K562 (cell line): ENCODE measurements at regions not wholly inside any gene's neighbourhood (a gene's known extent, or its start where the extent isn't known, plus 50 kb on each side); places are given as distances from the start of the nearest gene placed in this dataset.

Experiments
- ATAC-seq: fragments of 200-7000 bp; cut with Tn5 transposase; 3 replicates; pipeline ENCODE4 v1.9.1; 2020; ENCODE audit warnings: moderate library complexity
- BruUV-seq: library from RNA; stranded (reverse); fragments of 400-500 nt; replicated peaks from 2 replicates; lab custom pipeline; 2021; lab: Mats Ljungman, UMichigan
- CTCF ChIA-PET: fragments of 300-600 bp; formaldehyde crosslinking; extraction: SDS; loops from one replicate; lab custom pipeline; 2021; ENCODE audit warnings: low intra/inter-chr PET ratio; lab: Yijun Ruan, JAX
- POLR2A ChIA-PET: fragments of 300-600, 350-650 bp; sonication (Branson Sonifier 250); formaldehyde crosslinking; extraction: SDS; loops from one replicate; lab custom pipeline; 2021; ENCODE audit warnings: antibody characterized with exemption, inconsistent platforms; lab: Yijun Ruan, JAX
- DNase-seq, 4 experiments: peaks; one replicate each; pipeline versions ENCODE4 v3.0.0 to v3.0.0-alpha.2; 2011 to 2018; ENCODE audit warnings: low spot score in 3 of 4, mixed read lengths in 3 of 4; ENCODE audit errors: extremely low read depth in 1 of 4
- FAIRE-seq: peaks from 2 replicates; lab custom pipeline; 2011; peaks lifted over from hg19 to GRCh38; lab: Jason Lieb, UNC
- H2AFZ ChIP-seq: 2 replicates; pipeline ENCODE4 v1.6.0; 2011; ENCODE audit warnings: low read depth, low read length, control low read depth, inconsistent platforms
- H3K27ac ChIP-seq: fragments of 200-600 bp; 3 replicates; pipeline ENCODE4 v1.8.0; 2011; ENCODE audit warnings: low read depth, mild to moderate bottlenecking, control low read depth, inconsistent platforms, low read length, moderate library complexity, mixed read lengths; ENCODE audit errors: extremely low read depth
- H3K27me3 ChIP-seq, 2 experiments: fragments of 300-600 bp in 1 of 2; 2 replicates in 1 of 2; 3 replicates in 1 of 2; pipeline versions ENCODE4 v1.6.0 to v1.8.0; 2011; ENCODE audit warnings: inconsistent platforms in 2 of 2, low read length in 2 of 2, mild to moderate bottlenecking in 1 of 2, mixed read lengths in 1 of 2, moderate library complexity in 1 of 2; ENCODE audit not compliant: control insufficient read depth in 2 of 2, insufficient read depth in 2 of 2
- H3K36me3 ChIP-seq: fragments of 300-600 bp; 3 replicates; pipeline ENCODE4 v1.8.0; 2011; ENCODE audit warnings: mild to moderate bottlenecking, low read length, inconsistent platforms; ENCODE audit not compliant: control insufficient read depth, insufficient read depth
- H3K4me1 ChIP-seq, 2 experiments: fragments of 200-600 bp in 1 of 2; replicated peaks in 1 of 2; 2 replicates in 1 of 2; 3 replicates in 1 of 2; pipeline versions ENCODE4 v1.5.1 to v1.8.0; 2011; ENCODE audit warnings: inconsistent platforms in 2 of 2, low read length in 2 of 2, mild to moderate bottlenecking in 1 of 2, mixed read lengths in 1 of 2, moderate library complexity in 1 of 2; ENCODE audit not compliant: control insufficient read depth in 2 of 2, insufficient read depth in 2 of 2
- H3K4me2 ChIP-seq: 2 replicates; pipeline ENCODE4 v1.6.1; 2011; ENCODE audit warnings: low read length, control low read depth, inconsistent platforms, mixed read lengths; ENCODE audit not compliant: insufficient read depth
- H3K4me3 ChIP-seq: fragments of 200-600 bp; sonication (generic), shearing (Covaris generic); 2 replicates; pipeline ENCODE4 v1.5.1; 2016; ENCODE audit warnings: control low read depth, inconsistent platforms
- H3K79me2 ChIP-seq: fragments of 200-600 bp; 3 replicates; pipeline ENCODE4 v1.8.0; 2011; ENCODE audit warnings: low read length, inconsistent platforms; ENCODE audit not compliant: control insufficient read depth, insufficient read depth
- H3K9ac ChIP-seq, 2 experiments: 2 replicates each; pipeline versions ENCODE4 v1.6.0 to v1.6.1; 2011; ENCODE audit warnings: low read depth in 2 of 2, low read length in 2 of 2, control low read depth in 1 of 2, inconsistent platforms in 1 of 2, mild to moderate bottlenecking in 1 of 2, mixed read lengths in 1 of 2; ENCODE audit not compliant: insufficient read depth in 1 of 2
- H3K9me1 ChIP-seq: one replicate; pipeline ENCODE4 v1.6.0; 2011; ENCODE audit warnings: inconsistent platforms, mild to moderate bottlenecking, low read length, moderate library complexity; ENCODE audit not compliant: control insufficient read depth, insufficient read depth
- H3K9me3 ChIP-seq: replicated peaks from 2 replicates; pipeline ENCODE4 v1.5.1; 2011; ENCODE audit warnings: low read depth, low read length, inconsistent platforms; ENCODE audit not compliant: control insufficient read depth, insufficient read depth
- H4K20me1 ChIP-seq: replicated peaks from 2 replicates; pipeline ENCODE4 v1.6.1; 2011; ENCODE audit warnings: low read length, inconsistent platforms, mixed read lengths; ENCODE audit not compliant: control insufficient read depth, insufficient read depth
- BRD4 ChIP-seq: fragments of 200-600 bp; sonication (generic); IDR thresholded peaks from 2 replicates; pipeline ENCODE4 v1.6.1; 2017; ENCODE audit warnings: inconsistent platforms
- CHCHD3 ChIP-seq: fragments of 250-450 bp; sonication (Bioruptor Pico); IDR thresholded peaks from 2 replicates; pipeline ENCODE4 v2.1.2; 2022; ENCODE audit warnings: mild to moderate bottlenecking
- ILF3 ChIP-seq: fragments of 450-650 bp; IDR thresholded peaks from 2 replicates; pipeline ENCODE4 v1.6.1; 2018; ENCODE audit warnings: antibody characterized with exemption, mild to moderate bottlenecking, moderate library complexity, borderline replicate concordance
- L3MBTL2 ChIP-seq: fragments of 450-650 bp; IDR thresholded peaks from 2 replicates; pipeline ENCODE4 v1.6.1; 2016; ENCODE audit warnings: mild to moderate bottlenecking, moderate library complexity
- NR2C1 ChIP-seq, 2 experiments: fragments of 450-650 bp; IDR thresholded peaks; 2 replicates each; pipeline ENCODE4 v1.6.1; 2017; ENCODE audit warnings: mild to moderate bottlenecking in 2 of 2, antibody characterized with exemption in 1 of 2, inconsistent platforms in 1 of 2, missing compliant biosample characterization in 1 of 2, missing genetic modification characterization in 1 of 2
- PYGO2 ChIP-seq: fragments of 450-650 bp; IDR thresholded peaks from 2 replicates; pipeline ENCODE4 v1.6.1; 2016; ENCODE audit warnings: mild to moderate bottlenecking, missing genetic modification characterization, moderate library complexity, missing compliant biosample characterization
- SMARCA5 ChIP-seq: fragments of 450-650 bp; IDR thresholded peaks from 2 replicates; pipeline ENCODE4 v1.6.1; 2016
- THRA ChIP-seq: fragments of 450-650 bp; IDR thresholded peaks from 2 replicates; pipeline ENCODE4 v1.6.1; 2017; ENCODE audit warnings: mild to moderate bottlenecking, moderate library complexity
- ZNF140 ChIP-seq: fragments of 250-450 bp; sonication (Bioruptor Pico); IDR thresholded peaks from 2 replicates; pipeline ENCODE4 v1.8.0; 2021; ENCODE audit warnings: moderate library complexity, mild to moderate bottlenecking, inconsistent platforms
- ZNF143 ChIP-seq: sonication (generic); formaldehyde crosslinking; IDR thresholded peaks from 2 replicates; pipeline ENCODE4 v1.9.0; 2022; ENCODE audit warnings: mild to moderate bottlenecking, missing genetic modification reagents
- ZNF239 ChIP-seq: fragments of 250-450 bp; sonication (Bioruptor Pico); IDR thresholded peaks from 2 replicates; pipeline ENCODE4 v1.4.0; 2020; ENCODE audit warnings: mild to moderate bottlenecking
- ZNF592 ChIP-seq: fragments of 450-650 bp; IDR thresholded peaks from 2 replicates; pipeline ENCODE4 v1.6.1; 2017; ENCODE audit warnings: antibody characterized with exemption, mild to moderate bottlenecking
- WGBS: fragments of 100-300 bp; shearing (Covaris generic); methylation state at CpG from one replicate; pipeline ENCODE4 v1.1.6; 2016; ENCODE audit warnings: low coverage, mixed read lengths; ENCODE audit not compliant: insufficient coverage; ENCODE audit errors: missing lambda C conversion rate; 5-methylcytosine and 5-hydroxymethylcytosine counted together
- in situ Hi-C: fragments of 300-500 bp; cut with MboI; formaldehyde crosslinking; loops from 4 replicates; pipeline ENCODE4 v1.15.0; 2018; ENCODE audit warnings: inconsistent platforms, mixed read lengths
- intact Hi-C: fragments of 100-400 bp; cut with micrococcal nuclease; formaldehyde crosslinking; loops from 2 replicates; pipeline ENCODE4 v1.14.2; 2022
- TF ChIP-seq, protein P1 (sequence below): sonication (generic); formaldehyde crosslinking; IDR thresholded peaks from 2 replicates; pipeline ENCODE4 v1.5.0; 2020; ENCODE audit warnings: missing genetic modification reagents

- TF ChIP-seq NR2C1 (IDR thresholded peaks at IDR 0.05), result no peak
- no peak for TF ChIP-seq NR2C1 (tag; IDR thresholded peaks at IDR 0.05)
- TF ChIP-seq BRD4, result no peak
- TF ChIP-seq THRA, result no peak
- no peak for TF ChIP-seq ZNF143
These were observed 615.4 kb upstream of the PKDCC start (continued) for GRCh38 chr2:41432459-41432858.

DNA sequence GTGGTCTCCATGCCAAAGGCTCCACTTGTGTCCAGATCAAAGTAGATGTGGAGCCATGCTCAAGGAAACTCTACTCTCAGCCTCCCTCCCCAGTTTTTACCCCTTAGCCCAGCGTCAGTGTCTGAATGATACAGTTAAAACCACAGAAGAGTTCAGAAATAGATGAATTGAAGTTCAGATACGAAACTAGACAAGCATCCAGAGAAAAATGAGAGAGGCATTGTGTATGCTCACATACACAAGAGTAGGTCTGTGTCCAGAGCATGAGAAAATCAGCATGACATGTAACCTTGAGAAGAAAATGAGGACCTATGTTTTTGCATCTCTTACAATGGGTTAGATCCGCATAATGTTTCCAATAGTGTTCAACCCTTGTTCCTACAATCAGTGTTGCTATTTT is 612.8 kb upstream of the PKDCC start:
- Histone ChIP-seq H4K20me1 (no peaks in the 10 kb centered on the region), H3K4me1 (no peaks in the 10 kb centered on the region), H3K79me2 (no peaks in the 10 kb centered on the region), H2AFZ (no peak overlapping the region), H3K9me1 (no peaks in the 10 kb centered on the region), H3K9me3 (no peaks in the 10 kb centered on the region), H3K4me2 (no peak overlapping the region), H3K27ac (no peak overlapping the region), H3K36me3 (no peaks in the 10 kb centered on the region), H3K27me3 (no peaks in the 10 kb centered on the region), H3K4me3 (no peak overlapping the region), H3K9ac (no peak overlapping the region)
- no peak for DNase-seq
- BruUV-seq, result no TSS peak
- POLR2A ChIA-PET, result no interaction called here
- ATAC-seq, result no peak
- CTCF ChIA-PET, result no interaction called here
- no peak for FAIRE-seq
- intact Hi-C loops, result no loop called here
- in situ Hi-C loops, result no loop called here
- 0% methylated on average over 3 of the region's 3 CpGs for WGBS
- no peak for TF ChIP-seq ZNF592
- no peak for TF ChIP-seq ZNF140
- no peak for TF ChIP-seq SMARCA5
- TF ChIP-seq ILF3, result no peak
- TF ChIP-seq CHCHD3 (CRISPR knock-in tag), result no peak
- TF ChIP-seq L3MBTL2, result no peak
- TF ChIP-seq, protein P1, sequence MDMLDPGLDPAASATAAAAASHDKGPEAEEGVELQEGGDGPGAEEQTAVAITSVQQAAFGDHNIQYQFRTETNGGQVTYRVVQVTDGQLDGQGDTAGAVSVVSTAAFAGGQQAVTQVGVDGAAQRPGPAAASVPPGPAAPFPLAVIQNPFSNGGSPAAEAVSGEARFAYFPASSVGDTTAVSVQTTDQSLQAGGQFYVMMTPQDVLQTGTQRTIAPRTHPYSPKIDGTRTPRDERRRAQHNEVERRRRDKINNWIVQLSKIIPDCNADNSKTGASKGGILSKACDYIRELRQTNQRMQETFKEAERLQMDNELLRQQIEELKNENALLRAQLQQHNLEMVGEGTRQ, result no peak
- no peak for TF ChIP-seq PYGO2
- no peak for TF ChIP-seq ZNF239
